CD14-positive monocyte (primary cell): ENCODE measurements at regions not wholly inside any gene's neighbourhood (a gene's known extent, or its start where the extent isn't known, plus 50 kb on each side); places are given as distances from the start of the nearest gene placed in this dataset.

ENCODE experiments used
- DNase-seq, 3 donors: peaks; one replicate each; pipeline ENCODE4 v3.0.0-alpha.2; 2011 to 2022
- H2AFZ ChIP-seq: 2 replicates; pipeline ENCODE4 v1.6.0; 2012; ENCODE audit warnings: mild to moderate bottlenecking, low read depth, low read length, inconsistent platforms; ENCODE audit not compliant: insufficient read depth, poor library complexity, severe bottlenecking
- H3K27ac ChIP-seq, 2 donors: 1 replicate in 1 of 2; 2 replicates in 1 of 2; pipeline ENCODE4 v1.5.1; 2012 to 2013; ENCODE audit warnings: low read length in 2 of 2, control low read depth in 1 of 2, inconsistent platforms in 1 of 2, low read depth in 1 of 2, mild to moderate bottlenecking in 1 of 2
- H3K27me3 ChIP-seq, 2 donors: one replicate each; pipeline versions ENCODE4 v1.6.0 to v1.6.1; 2011 to 2013; ENCODE audit warnings: low read length in 2 of 2; ENCODE audit not compliant: control insufficient read depth in 2 of 2, insufficient read depth in 2 of 2
- H3K36me3 ChIP-seq, 2 donors: replicated peaks in 1 of 2; 1 replicate in 1 of 2; 2 replicates in 1 of 2; pipeline versions ENCODE4 v1.5.1 to v1.6.1; 2012 to 2013; ENCODE audit warnings: low read length in 2 of 2, control low read depth in 1 of 2, inconsistent platforms in 1 of 2, mild to moderate bottlenecking in 1 of 2; ENCODE audit not compliant: insufficient read depth in 2 of 2, control insufficient read depth in 1 of 2
- H3K4me1 ChIP-seq, 2 donors: 1 replicate in 1 of 2; 2 replicates in 1 of 2; pipeline versions ENCODE4 v1.5.1 to v1.6.1; 2012 to 2013; ENCODE audit warnings: low read length in 2 of 2, control low read depth in 1 of 2, inconsistent platforms in 1 of 2, mild to moderate bottlenecking in 1 of 2, moderate library complexity in 1 of 2; ENCODE audit not compliant: insufficient read depth in 2 of 2, control insufficient read depth in 1 of 2
- H3K4me2 ChIP-seq: replicated peaks from 2 replicates; pipeline ENCODE3; 2012; ENCODE audit warnings: low read length, moderate library complexity, mild to moderate bottlenecking; ENCODE audit not compliant: poor library complexity, severe bottlenecking; ENCODE audit errors: extremely low read depth
- H3K4me3 ChIP-seq, 3 experiments: fragments of 200-600 bp in 1 of 3; sonication (generic) in 1 of 3; replicated peaks in 1 of 3; 1 replicate in 2 of 3; 2 replicates in 1 of 3; pipeline ENCODE4 v1.5.1; 2011 to 2013; ENCODE audit warnings: low read length in 3 of 3, mild to moderate bottlenecking in 3 of 3, control low read depth in 2 of 3, low read depth in 2 of 3, inconsistent platforms in 1 of 3, moderate library complexity in 1 of 3
- H3K79me2 ChIP-seq: 2 replicates; pipeline ENCODE4 v1.6.0; 2012; ENCODE audit warnings: mild to moderate bottlenecking, control low read depth, inconsistent platforms, low read length, moderate library complexity; ENCODE audit not compliant: insufficient read depth
- H3K9ac ChIP-seq: 2 replicates; pipeline ENCODE4 v1.6.0; 2017; ENCODE audit warnings: low read length, mild to moderate bottlenecking; ENCODE audit not compliant: insufficient read depth, poor library complexity, severe bottlenecking
- H3K9me3 ChIP-seq, 2 donors: replicated peaks in 1 of 2; 1 replicate in 1 of 2; 2 replicates in 1 of 2; pipeline versions ENCODE4 v1.5.1 to v1.6.1; 2012 to 2013; ENCODE audit warnings: low read length in 2 of 2, control low read depth in 1 of 2; ENCODE audit not compliant: control insufficient read depth in 1 of 2, insufficient read depth in 1 of 2
- H4K20me1 ChIP-seq: 2 replicates; pipeline ENCODE4 v1.6.0; 2012; ENCODE audit warnings: mild to moderate bottlenecking, low read length, control low read depth, moderate library complexity; ENCODE audit not compliant: insufficient read depth
- H3K27ac Mint-ChIP-seq, 7 donors: one replicate each; pipeline ENCODE4 v1.8.0; 2020; ENCODE audit warnings: mild to moderate bottlenecking in 7 of 7, mixed read lengths in 7 of 7, moderate library complexity in 6 of 7, inconsistent platforms in 2 of 7
- H3K27me3 Mint-ChIP-seq, 3 donors: one replicate each; pipeline ENCODE4 v1.8.0; 2021 to 2022; ENCODE audit warnings: low read depth in 3 of 3, mild to moderate bottlenecking in 3 of 3, mixed read lengths in 3 of 3, moderate library complexity in 3 of 3, inconsistent platforms in 1 of 3
- H3K36me3 Mint-ChIP-seq, 2 donors: one replicate each; pipeline ENCODE4 v1.8.0; 2020; ENCODE audit warnings: mixed read lengths in 2 of 2, inconsistent platforms in 1 of 2, mild to moderate bottlenecking in 1 of 2
- H3K4me1 Mint-ChIP-seq: one replicate; pipeline ENCODE4 v1.8.0; 2020; ENCODE audit warnings: mild to moderate bottlenecking, mixed read lengths
- H3K4me3 Mint-ChIP-seq, 2 donors: one replicate each; pipeline ENCODE4 v1.8.0; 2020; ENCODE audit warnings: mild to moderate bottlenecking in 2 of 2, mixed read lengths in 2 of 2, moderate library complexity in 1 of 2
- H3K9me3 Mint-ChIP-seq, 7 donors: one replicate each; pipeline ENCODE4 v1.8.0; 2020 to 2022; ENCODE audit warnings: mixed read lengths in 7 of 7, mild to moderate bottlenecking in 6 of 7, moderate library complexity in 6 of 7, inconsistent platforms in 2 of 7
- CTCF ChIP-seq: fragments of 200-600 bp; IDR thresholded peaks from one replicate; pipeline ENCODE4 v1.8.0; 2022; ENCODE audit warnings: antibody characterized with exemption, mild to moderate bottlenecking
- WGBS: methylation state at CpG from one replicate; pipeline ENCODE4 v1.1.5; 2013; ENCODE audit warnings: missing lambda C conversion rate; ENCODE audit not compliant: insufficient coverage; 5-methylcytosine and 5-hydroxymethylcytosine counted together
- intact Hi-C, 2 donors: fragments of 100-400 bp; cut with micrococcal nuclease; formaldehyde crosslinking; loops; one replicate each; pipeline versions ENCODE4 v1.15.0 to v1.15.1; 2023

DNA sequence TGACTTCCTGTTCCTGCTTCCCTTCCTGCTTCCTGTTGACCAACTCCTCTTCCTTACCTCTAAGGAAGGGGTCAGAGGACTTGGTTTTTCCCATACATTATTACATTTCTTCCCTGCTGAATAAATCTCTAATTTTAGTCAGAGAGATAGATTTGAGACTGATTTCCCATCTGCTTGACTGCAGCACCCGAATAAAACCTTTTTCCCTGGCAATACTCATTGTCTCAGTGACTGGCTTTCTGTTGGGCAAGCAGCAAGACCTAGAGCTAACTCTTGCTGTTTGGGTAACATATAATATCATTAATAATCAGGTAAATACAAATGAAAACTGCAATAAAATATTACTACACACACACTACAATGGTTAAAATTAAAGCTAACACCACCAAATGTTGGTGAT is 132.2 kb downstream of the FSCB start:
- no peak for DNase-seq
- intact Hi-C loops, result no loop called here
- H3K9me3 ChIP-seq, result peaks cover 20 to 37% of the 10 kb centered on the region in 2 donors
- Mint-ChIP-seq H3K9me3 (peaks cover 9 to 20% (median 16%) of the 10 kb centered on the region in 7 donors), H3K4me3 (no peak overlapping the region), H3K27ac (no peak overlapping the region), H3K27me3 (no peaks in the 10 kb centered on the region), H3K36me3 (no peaks in the 10 kb centered on the region), H3K4me1 (no peaks in the 10 kb centered on the region)
- H3K4me1 ChIP-seq, result no peaks in the 10 kb centered on the region
- no peak overlapping the region for H3K4me2 ChIP-seq
- no peak overlapping the region for H3K4me3 ChIP-seq
- no peak overlapping the region for H3K27ac ChIP-seq
- no peak overlapping the region for H3K9ac ChIP-seq
- TF ChIP-seq CTCF, result no peak
- no peaks in the 10 kb centered on the region for H3K79me2 ChIP-seq
- no CpG with 5 or more reads among the region's 1 CpG for WGBS
- no peaks in the 10 kb centered on the region for H4K20me1 ChIP-seq
- H3K36me3 ChIP-seq, result no peaks in the 10 kb centered on the region
- H2AFZ ChIP-seq, result no peak overlapping the region
- no peaks in the 10 kb centered on the region for H3K27me3 ChIP-seq

GRCh38 chr14:44372807-44373489 is 134.1 kb downstream of the FSCB start:
- no peaks in the 10 kb centered on the region for H3K36me3 Mint-ChIP-seq
- Histone ChIP-seq H2AFZ (no peak overlapping the region), H3K27me3 (no peaks in the 10 kb centered on the region), H3K27ac (no peak overlapping the region), H3K79me2 (no peaks in the 10 kb centered on the region), H4K20me1 (no peaks in the 10 kb centered on the region), H3K4me1 (no peaks in the 10 kb centered on the region), H3K9ac (no peak overlapping the region), H3K36me3 (no peaks in the 10 kb centered on the region), H3K4me3 (no peak overlapping the region), H3K9me3 (peaks cover 15 to 28% of the 10 kb centered on the region in 2 donors), H3K4me2 (no peak overlapping the region)
- H3K27me3 Mint-ChIP-seq, result no peaks in the 10 kb centered on the region
- intact Hi-C loops, result no loop called here
- no peak for TF ChIP-seq CTCF
- WGBS, result no CpG with 5 or more reads among the region's 1 CpG
- H3K4me3 Mint-ChIP-seq, result no peak overlapping the region
- no peak overlapping the region for H3K27ac Mint-ChIP-seq
- H3K4me1 Mint-ChIP-seq, result no peaks in the 10 kb centered on the region
- no peak for DNase-seq
- peaks cover 8 to 20% (median 14%) of the 10 kb centered on the region in 7 donors for H3K9me3 Mint-ChIP-seq
